CD4-positive, alpha-beta T cell (primary cell): ENCODE measurements at regions not wholly inside any gene's neighbourhood (a gene's known extent, or its start where the extent isn't known, plus 50 kb on each side); places are given as distances from the start of the nearest gene placed in this dataset.

ENCODE experiments used
- ATAC-seq: fragments of 200-7000 bp; cut with Tn5 transposase; one replicate; pipeline ENCODE4 v1.10.0; 2022; ENCODE audit warnings: mild to moderate bottlenecking; ENCODE audit not compliant: poor library complexity
- CTCF ChIA-PET: fragments of 350-600 bp; sonication (Branson Sonifier 250); formaldehyde crosslinking; loops from one replicate; lab custom pipeline; 2021; ENCODE audit warnings: antibody characterized with exemption, inconsistent platforms; lab: Charles Lee
- POLR2A ChIA-PET: fragments of 350-600 bp; sonication (Branson Sonifier 250); formaldehyde crosslinking; loops from one replicate; lab custom pipeline; 2021; ENCODE audit warnings: antibody characterized with exemption, inconsistent platforms; lab: Charles Lee
- DNase-seq, 14 experiments: peaks; one replicate each; pipeline ENCODE4 v3.0.0-alpha.2; 2013 to 2020; ENCODE audit warnings: mixed read lengths in 2 of 14
- H3K27ac ChIP-seq, 2 donors: one replicate each; pipeline versions ENCODE4 v1.5.1 to v1.7.0; 2013; ENCODE audit warnings: low read length in 2 of 2, low read depth in 1 of 2, mild to moderate bottlenecking in 1 of 2
- H3K27me3 ChIP-seq, 2 experiments: 1 replicate in 1 of 2; 2 replicates in 1 of 2; pipeline versions ENCODE4 v1.6.1 to v1.7.0; 2013; ENCODE audit warnings: low read length in 2 of 2, control low read depth in 1 of 2, mild to moderate bottlenecking in 1 of 2, moderate library complexity in 1 of 2; ENCODE audit not compliant: insufficient read depth in 2 of 2, control insufficient read depth in 1 of 2
- H3K36me3 ChIP-seq: one replicate; pipeline ENCODE4 v1.6.1; 2013; ENCODE audit warnings: low read length, control low read depth; ENCODE audit not compliant: insufficient read depth
- H3K4me1 ChIP-seq: one replicate; pipeline ENCODE4 v1.6.1; 2013; ENCODE audit warnings: low read length, control low read depth; ENCODE audit not compliant: insufficient read depth
- H3K4me3 ChIP-seq: one replicate; pipeline ENCODE4 v1.5.1; 2013; ENCODE audit warnings: mild to moderate bottlenecking, low read length, moderate library complexity
- H3K9me3 ChIP-seq, 2 experiments: 1 replicate in 1 of 2; 2 replicates in 1 of 2; pipeline versions ENCODE4 v1.6.1 to v1.7.0; 2013; ENCODE audit warnings: low read length in 2 of 2, mild to moderate bottlenecking in 2 of 2, control low read depth in 1 of 2, moderate library complexity in 1 of 2; ENCODE audit not compliant: control insufficient read depth in 1 of 2, insufficient read depth in 1 of 2
- H3K27ac Mint-ChIP-seq: one replicate; pipeline ENCODE4 v1.8.0; 2020; ENCODE audit warnings: mixed read lengths
- H3K27me3 Mint-ChIP-seq: one replicate; pipeline ENCODE4 v1.8.0; 2021; ENCODE audit warnings: mixed read lengths
- H3K36me3 Mint-ChIP-seq: one replicate; pipeline ENCODE4 v1.8.0; 2021; ENCODE audit warnings: low read depth, mixed read lengths
- H3K4me1 Mint-ChIP-seq: one replicate; pipeline ENCODE4 v1.8.0; 2021; ENCODE audit warnings: low read depth, mixed read lengths
- H3K4me3 Mint-ChIP-seq: one replicate; pipeline ENCODE4 v1.8.0; 2020; ENCODE audit warnings: mild to moderate bottlenecking, mixed read lengths
- H3K9me3 Mint-ChIP-seq: one replicate; pipeline ENCODE4 v1.8.0; 2020; ENCODE audit warnings: mixed read lengths
- CTCF ChIP-seq: fragments of 200-600 bp; IDR thresholded peaks from one replicate; pipeline ENCODE4 v1.8.0; 2022; ENCODE audit warnings: antibody characterized with exemption, mild to moderate bottlenecking
- intact Hi-C, 2 experiments: fragments of 100-400 bp; cut with DNase I in 1 of 2; cut with micrococcal nuclease in 1 of 2; formaldehyde crosslinking; loops; one replicate each; pipeline versions ENCODE4 v1.15.1 to v1.9.0; 2023 to 2025; cut with DNase I, micrococcal nuclease

GRCh38 chr5:3251784-3252183 is 343.8 kb upstream of the IRX1 start:
- CTCF ChIA-PET, result no interaction called here
- no peak for TF ChIP-seq CTCF
- peaks cover 0 to 7% of the 10 kb centered on the region in 2 experiments for H3K9me3 ChIP-seq
- intact Hi-C loops, result no loop called here
- Mint-ChIP-seq H3K4me1 (no peaks in the 10 kb centered on the region), H3K27me3 (peaks cover 7% of the 10 kb centered on the region), H3K36me3 (no peaks in the 10 kb centered on the region), H3K4me3 (no peak overlapping the region), H3K9me3 (peaks cover 12% of the 10 kb centered on the region), H3K27ac (no peak overlapping the region)
- no peaks in the 10 kb centered on the region for H3K36me3 ChIP-seq
- no peak overlapping the region for H3K4me3 ChIP-seq
- no peaks in the 10 kb centered on the region for H3K27me3 ChIP-seq
- no peak for DNase-seq
- ATAC-seq, result no peak
- no peaks in the 10 kb centered on the region for H3K4me1 ChIP-seq
- POLR2A ChIA-PET, result no interaction called here
- H3K27ac ChIP-seq, result no peak overlapping the region

GRCh38 chr5:3249401-3249800 is 346.2 kb upstream of the IRX1 start:
- Histone ChIP-seq H3K27me3 (no peaks in the 10 kb centered on the region), H3K9me3 (peaks cover 0 to 7% of the 10 kb centered on the region in 2 experiments), H3K27ac (no peak overlapping the region), H3K4me3 (no peak overlapping the region), H3K4me1 (no peaks in the 10 kb centered on the region), H3K36me3 (no peaks in the 10 kb centered on the region)
- TF ChIP-seq CTCF, result no peak
- Mint-ChIP-seq H3K36me3 (no peaks in the 10 kb centered on the region), H3K27ac (no peak overlapping the region), H3K4me1 (no peaks in the 10 kb centered on the region), H3K4me3 (no peak overlapping the region), H3K9me3 (peaks cover 12% of the 10 kb centered on the region), H3K27me3 (peaks cover 7% of the 10 kb centered on the region)
- ChIA-PET POLR2A (no interaction called here), CTCF (no interaction called here)
- intact Hi-C loops, result no loop called here
- ATAC-seq (no peak), DNase-seq (no peak)

- no peaks in the 10 kb centered on the region for H3K27me3 Mint-ChIP-seq
- Histone ChIP-seq H3K36me3 (no peaks in the 10 kb centered on the region), H3K4me3 (no peak overlapping the region), H3K4me1 (no peaks in the 10 kb centered on the region), H3K9me3 (peaks cover 5 to 43% of the 10 kb centered on the region in 2 experiments), H3K27ac (no peak overlapping the region), H3K27me3 (no peaks in the 10 kb centered on the region)
- no peak for DNase-seq
- no peak overlapping the region for H3K4me3 Mint-ChIP-seq
- no peak overlapping the region for H3K27ac Mint-ChIP-seq
- no peak for TF ChIP-seq CTCF
- no peaks in the 10 kb centered on the region for H3K4me1 Mint-ChIP-seq
- CTCF ChIA-PET, result no interaction called here
- no peak for ATAC-seq
- POLR2A ChIA-PET, result no interaction called here
- intact Hi-C loops, result no loop called here
- H3K36me3 Mint-ChIP-seq, result no peaks in the 10 kb centered on the region
- H3K9me3 Mint-ChIP-seq, result peaks cover 11% of the 10 kb centered on the region
Observed at GRCh38 chr5:3237276-3237868, 358.3 kb upstream of the IRX1 start.
